SK-N-SH treated with all-trans-retinoic acid at 6 μM for 48 hours (cell line): ENCODE measurements at regions not wholly inside any gene's neighbourhood (a gene's known extent, or its start where the extent isn't known, plus 50 kb on each side); places are given as distances from the start of the nearest gene placed in this dataset.
"Not testable (repeated sequence)": the region's sequence is repeated elsewhere in the genome, so short reads cannot be mapped to it uniquely, and the experiment has no call there.

Experiments
- ISL1 ChIP-seq: fragments of 250-450 bp; sonication (Bioruptor Pico); IDR thresholded peaks from 2 replicates; pipeline ENCODE4 v2.1.2; 2022; ENCODE audit warnings: mild to moderate bottlenecking, moderate library complexity
- PATZ1 ChIP-seq: fragments of 250-450 bp; sonication (Bioruptor Pico); IDR thresholded peaks from 2 replicates; pipeline ENCODE4 v1.8.0; 2020; ENCODE audit warnings: mild to moderate bottlenecking, moderate library complexity, borderline replicate concordance
- POU6F1 ChIP-seq: fragments of 250-450 bp; sonication (Bioruptor Pico); IDR thresholded peaks from 2 replicates; pipeline ENCODE4 v1.8.0; 2021; ENCODE audit warnings: low read depth, mild to moderate bottlenecking, moderate library complexity, borderline replicate concordance
- RARB ChIP-seq: fragments of 250-450 bp; sonication (Bioruptor Pico); IDR thresholded peaks from 2 replicates; pipeline ENCODE4 v1.8.0; 2021; ENCODE audit warnings: mild to moderate bottlenecking, moderate library complexity
- ZFP30 ChIP-seq: fragments of 450-650 bp; formaldehyde crosslinking; IDR thresholded peaks from 2 replicates; pipeline ENCODE4 v1.5.0; 2022; ENCODE audit warnings: mild to moderate bottlenecking, moderate library complexity

GRCh38 chr16:29348123-29348690, 58.3 kb downstream of the NPIPB11 start:
- TF ChIP-seq POU6F1, PATZ1, ZFP30, ISL1, RARB (CRISPR knock-in tag): not testable (repeated sequence)
